ENCODE measurements at regions not wholly inside any gene's neighbourhood (a gene's known extent, or its start where the extent isn't known, plus 50 kb on each side); places are given as distances from the start of the nearest gene placed in this dataset.

GRCh38 chr4:56210397-56210796 is 176.9 kb downstream of the AASDH start:
- no peak for FAIRE-seq
- no peak for DNase-seq (ENCODE audit: low spot score in 2 of 2)

- FAIRE-seq (no peak), DNase-seq (ENCODE audit: low spot score in 2 of 2) (no peak)
Observed at GRCh38 chr4:56209767-56210166, 177.5 kb downstream of the AASDH start.

DNA sequence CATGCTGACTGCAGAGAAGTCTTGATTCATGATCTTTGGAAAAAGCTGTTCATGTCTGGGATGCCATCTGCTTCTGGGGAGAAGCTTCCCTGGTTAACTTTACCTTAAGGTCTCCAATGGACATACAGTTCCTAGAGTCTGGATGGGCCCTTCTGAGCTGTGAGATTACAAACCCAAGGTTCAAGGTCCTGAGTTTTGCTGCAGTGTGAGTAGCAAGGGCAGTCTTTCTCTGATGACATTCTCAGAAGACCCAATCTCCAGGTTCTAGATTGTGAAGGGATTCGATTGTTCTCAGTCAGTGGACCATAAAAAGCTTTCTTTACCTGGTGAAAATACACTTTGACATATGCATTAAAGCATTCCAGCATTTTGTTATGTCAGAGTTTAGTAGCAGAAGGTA is 179.2 kb downstream of the AASDH start:
- FAIRE-seq, result no peak

GRCh38 chr4:56206258-56206657 is 181.0 kb downstream of the AASDH start:
- DNase-seq (ENCODE audit: low spot score in 2 of 2) (no peak), FAIRE-seq (no peak)

More for the DNA sequence above, 179.2 kb downstream of the AASDH start:
- no peak for DNase-seq (ENCODE audit: low spot score in 2 of 2)

DNA sequence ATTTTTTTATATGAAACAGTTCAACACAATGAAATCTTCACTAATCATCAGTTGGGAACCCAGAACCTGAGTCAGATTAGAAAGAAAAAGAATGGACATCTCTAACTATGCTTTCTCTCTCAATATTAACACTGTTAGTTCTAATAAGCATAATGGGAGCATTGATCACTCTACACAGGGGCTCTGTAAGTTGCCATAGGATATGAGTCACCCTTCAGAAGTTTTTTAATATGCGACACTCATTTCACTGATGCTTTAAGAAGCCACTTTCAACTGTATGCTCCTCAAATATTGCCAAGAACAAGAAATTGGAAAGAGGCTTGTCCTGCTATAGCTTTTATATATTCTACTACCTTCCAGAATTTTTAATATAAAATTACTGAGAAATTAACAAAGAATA is 187.0 kb downstream of the AASDH start:
- FAIRE-seq, result no peak
- no peak for DNase-seq (ENCODE audit: low spot score in 2 of 2)

DNA sequence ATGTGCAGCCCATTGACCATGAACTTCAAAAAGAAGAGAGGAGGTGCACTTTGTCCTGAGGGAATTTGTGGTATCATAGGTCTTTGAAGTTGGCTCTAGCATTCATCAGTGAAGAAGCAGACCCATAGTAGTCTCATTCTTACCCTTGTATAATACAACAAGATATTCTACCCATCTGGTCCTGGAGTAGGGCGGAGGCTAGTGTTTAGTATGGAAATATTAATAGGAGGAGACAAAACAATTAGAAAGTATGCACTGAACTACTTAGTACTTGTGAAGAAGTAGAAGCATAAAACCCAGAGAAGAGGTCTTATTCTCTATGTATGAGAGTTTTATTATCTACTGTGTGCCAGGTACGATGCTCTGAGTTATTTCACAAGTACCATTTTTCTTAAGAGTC is 189.0 kb downstream of the AASDH start:
- DNase-seq (ENCODE audit: low spot score in 2 of 2), result no peak
- no peak for FAIRE-seq

GRCh38 chr4:56197387-56197786 is 189.9 kb downstream of the AASDH start:
- FAIRE-seq (no peak), DNase-seq (ENCODE audit: low spot score in 2 of 2) (no peak)

DNA sequence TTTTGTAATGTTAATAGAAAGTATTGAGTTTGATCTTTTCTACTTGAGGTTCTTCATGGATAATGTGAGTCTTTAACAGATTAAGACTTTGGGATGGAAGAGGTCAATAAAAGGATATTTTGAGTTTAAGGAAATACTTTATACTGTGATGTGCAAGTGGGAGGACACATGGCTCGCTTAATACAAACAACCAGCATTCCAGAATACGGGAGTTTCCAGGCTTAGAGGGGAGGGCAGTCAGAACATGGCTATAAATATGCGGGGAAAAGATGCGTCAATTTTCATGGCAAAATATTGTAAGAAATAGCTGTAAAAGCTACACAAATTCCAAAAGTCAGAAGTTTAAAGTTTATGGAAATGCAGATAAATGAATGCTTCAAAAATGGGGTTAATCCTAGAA is 192.3 kb downstream of the AASDH start:
- DNase-seq (ENCODE audit: low spot score in 2 of 2), result no peak
- FAIRE-seq, result no peak

DNA sequence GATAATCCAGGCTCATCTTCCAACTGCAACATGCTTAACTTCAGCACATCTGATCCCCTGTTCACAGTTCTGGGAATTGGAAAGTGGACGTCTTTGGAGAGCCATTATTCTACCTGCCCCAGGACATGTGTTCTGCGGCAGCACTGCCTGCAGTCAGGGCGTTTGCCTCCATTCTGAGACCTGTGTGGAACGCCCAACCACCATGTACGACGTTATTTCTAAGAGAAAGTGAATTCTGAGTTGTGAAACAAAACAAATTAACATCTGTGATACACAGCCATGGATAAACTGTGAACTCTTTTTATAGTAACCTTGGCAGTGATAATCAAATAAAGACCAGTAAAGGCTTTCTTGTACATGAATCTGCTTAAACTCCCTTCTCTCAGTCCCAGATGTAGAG is 195.8 kb downstream of the AASDH start:
- no peak for FAIRE-seq
- no peak for DNase-seq (ENCODE audit: low spot score in 2 of 2)

- DNase-seq (ENCODE audit: low spot score in 2 of 2), result no peak
- no peak for FAIRE-seq
Observed at GRCh38 chr4:56187688-56188087, 199.6 kb downstream of the AASDH start.

- DNase-seq (ENCODE audit: low spot score in 2 of 2) (no peak), FAIRE-seq (no peak)
Observed at GRCh38 chr4:56186808-56187523, 200.3 kb downstream of the AASDH start.

- no peak for DNase-seq (ENCODE audit: low spot score in 2 of 2)
- FAIRE-seq, result no peak
Observed at GRCh38 chr4:56185901-56186300, 201.4 kb downstream of the AASDH start.

DNA sequence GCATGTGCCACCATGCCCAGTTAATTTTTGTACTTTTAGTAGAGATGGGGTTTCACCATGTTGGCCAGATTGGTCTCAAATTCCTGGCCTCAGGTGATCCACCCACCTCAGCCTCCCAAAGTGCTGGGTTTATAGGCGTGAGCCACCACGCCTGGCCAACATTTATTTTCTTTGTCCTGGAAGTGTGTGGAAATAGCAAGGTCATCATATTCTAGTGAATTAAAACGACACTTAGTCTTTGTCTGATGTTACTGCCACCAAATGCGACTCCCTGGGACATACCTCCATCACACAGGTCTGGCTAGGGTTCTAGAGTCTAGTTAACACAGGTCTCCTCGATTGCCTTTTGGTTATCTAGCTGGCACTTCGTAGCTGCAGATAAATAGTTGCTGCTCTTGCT is 203.1 kb downstream of the AASDH start:
- no peak for DNase-seq (ENCODE audit: low spot score in 2 of 2)
- FAIRE-seq, result no peak

DNA sequence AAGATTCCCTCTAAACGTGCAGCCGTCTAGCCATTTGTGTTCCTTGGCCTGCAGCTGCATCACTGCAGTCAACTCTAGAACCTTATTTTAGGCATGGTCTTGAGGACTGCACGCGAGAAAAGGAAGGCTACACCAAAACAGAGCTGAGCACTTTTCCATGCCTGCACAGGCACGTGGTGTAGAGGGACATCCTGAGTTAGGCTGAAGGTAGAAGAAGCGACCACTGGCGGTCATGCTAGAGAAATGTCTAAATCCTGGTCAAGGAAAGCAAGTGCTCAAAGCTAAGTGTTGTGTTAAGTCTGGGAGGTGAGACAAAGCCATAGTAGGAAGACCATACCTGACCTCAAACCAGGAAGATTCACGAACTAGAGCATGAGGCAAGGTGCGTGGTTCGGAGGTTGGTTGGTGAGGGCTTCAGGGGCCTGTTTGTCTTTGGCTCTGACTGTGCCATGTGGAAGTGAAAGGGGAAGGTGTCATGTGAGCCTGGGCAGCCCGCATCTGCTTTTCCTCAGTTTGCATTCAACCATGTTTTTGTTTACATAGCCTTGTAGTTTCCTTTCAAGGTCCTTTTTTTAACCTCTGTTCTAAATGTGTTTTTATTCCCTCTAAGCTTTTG is 203.8 kb downstream of the AASDH start:
- FAIRE-seq (no peak), DNase-seq (ENCODE audit: low spot score in 2 of 2) (no peak)

GRCh38 chr4:56182356-56182755 is 204.9 kb downstream of the AASDH start:
- DNase-seq (ENCODE audit: low spot score in 2 of 2), result no peak
- no peak for FAIRE-seq

GRCh38 chr4:56181140-56181953 is 205.9 kb downstream of the AASDH start:
- DNase-seq (ENCODE audit: low spot score in 2 of 2), result no peak
- FAIRE-seq, result no peak

DNA sequence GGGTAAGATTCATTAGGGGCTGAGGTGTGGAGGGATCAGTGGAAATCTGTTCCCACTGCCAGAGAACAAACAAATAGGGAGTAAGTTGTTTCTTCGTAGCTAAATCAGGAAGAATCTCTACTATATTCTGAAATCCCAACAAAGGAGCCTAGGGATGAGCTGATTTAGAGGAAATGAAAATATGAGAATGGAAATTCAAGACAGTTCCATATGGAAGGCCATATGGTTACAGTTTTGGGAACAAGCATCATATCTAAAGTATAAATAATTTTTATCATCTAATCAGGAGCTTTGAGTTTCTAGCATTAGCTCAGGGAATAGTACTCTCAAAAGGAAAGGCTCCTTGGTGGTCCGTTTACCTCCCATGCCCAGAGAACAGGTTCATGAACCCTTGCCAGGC is 218.2 kb downstream of the AASDH start:
- DNase-seq (ENCODE audit: low spot score in 2 of 2) (no peak), FAIRE-seq (no peak)

- FAIRE-seq (no peak), DNase-seq (ENCODE audit: low spot score in 2 of 2) (no peak)
Observed at GRCh38 chr4:56164907-56165306, 216.2 kb downstream of the CEP135 start.

- no peak for FAIRE-seq
- no peak for DNase-seq (ENCODE audit: low spot score in 2 of 2)
Observed at GRCh38 chr4:56160636-56161035, 211.9 kb downstream of the CEP135 start.

DNA sequence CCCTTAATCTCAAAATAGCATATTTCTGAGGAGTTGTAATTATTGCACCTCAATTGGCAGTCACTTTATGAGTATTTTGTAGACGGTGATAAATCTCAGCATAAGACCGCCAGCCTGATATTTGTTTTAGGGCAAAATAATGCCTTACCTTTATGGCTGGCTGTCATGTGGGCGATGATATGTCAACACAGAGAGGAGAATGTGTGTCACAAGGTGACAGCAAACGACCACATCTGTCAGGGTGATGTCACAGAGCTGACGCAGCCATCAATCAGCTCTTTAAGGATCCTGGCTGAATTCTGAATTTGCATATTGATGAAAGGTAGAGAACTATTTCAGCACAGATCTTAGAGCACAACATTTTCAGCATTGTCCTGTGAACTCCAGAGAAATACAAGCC is 209.7 kb downstream of the CEP135 start:
- DNase-seq (ENCODE audit: low spot score in 2 of 2) (no peak), FAIRE-seq (no peak)

DNA sequence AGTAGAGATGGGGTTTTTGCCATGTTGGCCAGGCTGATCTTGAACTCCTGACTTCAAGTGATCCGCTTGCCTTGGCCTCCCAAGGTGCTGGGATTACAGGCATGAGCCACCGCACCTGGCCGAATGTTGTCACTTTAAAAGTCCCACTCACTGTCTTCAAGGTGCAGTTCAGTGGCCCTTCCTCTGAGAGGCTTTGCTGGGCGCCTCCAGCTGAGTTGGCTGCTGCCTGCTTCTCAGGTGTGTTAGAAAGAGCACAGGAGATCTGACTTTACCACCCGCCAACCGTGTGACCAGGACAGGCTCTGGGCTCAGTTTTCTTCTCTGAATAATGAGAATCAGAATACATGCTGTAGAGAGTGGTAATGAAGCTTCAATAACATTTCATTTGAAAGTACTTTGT is 207.4 kb downstream of the CEP135 start:
- FAIRE-seq, result no peak

DNA sequence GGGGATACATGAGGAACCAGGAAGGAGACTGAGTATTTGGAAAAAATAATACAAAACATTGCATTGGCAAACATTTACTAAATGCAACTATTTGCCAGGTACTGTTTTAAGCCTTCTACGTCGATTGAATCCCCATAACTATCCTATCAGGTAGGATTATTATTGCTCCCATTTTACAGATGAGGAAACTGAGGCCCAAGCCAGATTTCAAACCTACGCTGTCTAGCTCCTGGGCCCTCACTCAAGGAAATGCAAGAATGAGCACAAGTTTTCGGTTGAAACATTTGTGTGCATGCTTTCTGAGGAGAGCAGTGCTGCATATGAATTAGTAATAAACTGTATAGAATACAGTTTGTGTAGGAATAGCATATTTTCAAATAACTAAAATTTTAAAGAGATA is 206.7 kb downstream of the CEP135 start:
- FAIRE-seq (no peak), DNase-seq (ENCODE audit: low spot score in 2 of 2) (no peak)

More for the DNA sequence above, 207.4 kb downstream of the CEP135 start:
- no peak for DNase-seq (ENCODE audit: low spot score in 2 of 2)

Data from frontal cortex (tissue), 3 donors.